ENCODE measurements at regions not wholly inside any gene's neighbourhood (a gene's known extent, or its start where the extent isn't known, plus 50 kb on each side); places are given as distances from the start of the nearest gene placed in this dataset.
"Not testable (repeated sequence)": the region's sequence is repeated elsewhere in the genome, so short reads cannot be mapped to it uniquely, and the experiment has no call there.

DNA sequence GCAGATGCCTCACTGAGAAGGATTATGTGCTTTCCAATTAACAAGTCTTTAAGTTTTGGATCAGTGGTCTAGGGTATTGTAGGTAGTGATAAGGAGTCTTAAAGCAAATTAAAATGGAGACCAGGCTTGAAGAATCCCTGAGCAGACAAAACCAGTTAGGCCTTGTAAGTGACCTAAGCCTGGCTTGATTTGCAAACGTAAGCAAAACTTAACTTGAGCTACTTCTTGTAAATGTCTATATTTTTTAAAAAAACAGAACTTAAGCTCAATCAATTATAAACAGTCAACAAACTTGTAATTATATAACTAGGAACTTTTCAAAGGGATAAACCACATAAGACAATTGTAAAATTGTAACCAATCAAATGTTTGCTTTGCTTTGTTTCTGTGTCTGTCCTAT lies 72.7 kb upstream of the NALF2 start:
- no peak for DNase-seq (ENCODE audit: low read depth)
- no peak overlapping the region for H3K9ac ChIP-seq (ENCODE audit: low read length)
- no peak overlapping the region for H3K4me3 ChIP-seq (ENCODE audit: low read length)
- peaks cover 6% of the 10 kb centered on the region for H3K9me3 ChIP-seq (ENCODE audit: control insufficient read depth, low read length)
- peaks cover 47% of the 10 kb centered on the region for H3K27me3 ChIP-seq (replicated peaks; ENCODE audit: control insufficient read depth, insufficient read depth, low read length)
- H3K36me3 ChIP-seq (ENCODE audit: control insufficient read depth, insufficient read depth, low read length, severe bottlenecking): no peaks in the 10 kb centered on the region
- H3K4me1 ChIP-seq (ENCODE audit: control insufficient read depth, insufficient read depth, low read length): no peaks in the 10 kb centered on the region

DNA sequence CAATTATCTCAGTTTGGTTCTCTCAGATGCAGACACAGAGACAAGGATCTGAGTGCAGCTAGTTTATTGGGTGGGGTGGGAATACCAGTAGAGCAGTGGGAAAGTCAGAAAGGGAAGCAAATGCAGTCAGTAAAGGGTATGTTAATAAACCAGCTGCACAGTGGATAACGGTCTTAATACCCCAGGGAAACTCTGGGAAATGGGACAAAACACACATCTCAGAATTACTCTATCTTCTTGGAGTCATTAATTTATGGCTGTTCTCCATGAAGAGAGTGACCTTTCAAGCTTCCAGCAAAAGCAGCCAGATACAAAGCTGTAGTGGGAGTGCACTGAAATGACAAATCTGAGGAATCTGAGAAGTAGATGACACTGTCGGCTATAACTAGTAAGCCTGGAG lies 73.3 kb upstream of the NALF2 start:
- Histone ChIP-seq H3K4me1 (ENCODE audit: control insufficient read depth, insufficient read depth, low read length) (no peaks in the 10 kb centered on the region), H3K4me3 (ENCODE audit: low read length) (no peak overlapping the region), H3K27me3 (replicated peaks; ENCODE audit: control insufficient read depth, insufficient read depth, low read length) (peaks cover 47% of the 10 kb centered on the region), H3K9me3 (ENCODE audit: control insufficient read depth, low read length) (peaks cover 6% of the 10 kb centered on the region), H3K9ac (ENCODE audit: low read length) (no peak overlapping the region), H3K36me3 (ENCODE audit: control insufficient read depth, insufficient read depth, low read length, severe bottlenecking) (no peaks in the 10 kb centered on the region)
- DNase-seq (ENCODE audit: low read depth): no peak

DNA sequence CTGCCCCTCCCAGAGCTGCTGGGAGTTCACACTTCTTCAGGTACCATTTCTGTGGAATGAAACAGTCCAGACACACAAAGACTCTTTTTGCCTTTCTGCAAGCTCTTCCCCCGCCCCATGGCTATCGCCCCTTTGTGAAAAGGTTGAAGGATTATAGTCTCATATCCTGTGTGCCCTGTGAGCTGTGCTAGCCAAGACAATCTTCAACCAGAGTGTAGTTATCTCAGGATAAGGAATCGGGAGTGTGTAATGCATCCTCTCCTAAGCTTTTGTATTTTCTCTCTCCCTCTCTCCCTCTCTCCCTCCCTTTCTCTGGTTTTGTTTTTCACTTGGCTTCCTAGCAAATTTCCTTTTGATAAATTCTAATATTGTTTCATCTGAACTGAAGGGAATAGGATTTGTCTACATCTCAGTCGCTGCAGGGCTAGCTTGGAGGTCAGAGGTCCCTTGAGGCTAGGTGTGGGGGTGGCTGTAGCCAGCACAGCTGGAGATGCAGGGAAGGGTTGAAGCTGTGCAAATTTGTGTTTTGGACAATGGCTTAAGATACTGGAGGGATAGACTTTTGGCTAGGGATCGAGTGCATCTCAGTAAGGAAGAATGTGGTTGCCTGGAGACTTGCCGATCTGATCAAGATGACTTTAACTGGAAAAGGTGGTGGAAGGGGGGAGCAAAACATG lies 74.6 kb upstream of the NALF2 start:
- no peak overlapping the region for H3K4me3 ChIP-seq (ENCODE audit: low read length)
- peaks cover 6% of the 10 kb centered on the region for H3K9me3 ChIP-seq (ENCODE audit: control insufficient read depth, low read length)
- no peaks in the 10 kb centered on the region for H3K4me1 ChIP-seq (ENCODE audit: control insufficient read depth, insufficient read depth, low read length)
- peaks cover 47% of the 10 kb centered on the region for H3K27me3 ChIP-seq (replicated peaks; ENCODE audit: control insufficient read depth, insufficient read depth, low read length)
- no peak for DNase-seq (ENCODE audit: low read depth)
- H3K36me3 ChIP-seq (ENCODE audit: control insufficient read depth, insufficient read depth, low read length, severe bottlenecking): no peaks in the 10 kb centered on the region
- H3K9ac ChIP-seq (ENCODE audit: low read length): no peak overlapping the region

DNA sequence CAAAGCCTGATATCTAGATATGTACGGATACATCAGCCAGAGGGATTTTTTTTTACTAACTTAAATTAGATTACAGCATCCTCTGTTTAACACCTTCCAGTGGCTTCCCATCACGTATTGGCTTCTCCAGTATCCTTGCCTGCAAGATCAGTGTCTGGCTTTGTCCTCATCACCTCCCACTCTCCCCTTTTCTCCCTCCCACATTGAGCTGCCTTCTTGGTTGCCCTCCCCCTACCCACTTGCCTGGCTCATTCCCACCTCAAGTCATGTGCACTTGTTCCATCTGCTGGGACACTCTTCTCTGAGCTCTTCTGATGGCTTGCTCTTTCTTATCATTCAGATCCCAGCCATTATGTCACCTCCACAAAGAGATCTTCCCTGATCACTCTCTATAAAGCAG lies 75.9 kb upstream of the NALF2 start:
- Histone ChIP-seq H3K4me1 (ENCODE audit: control insufficient read depth, insufficient read depth, low read length) (no peaks in the 10 kb centered on the region), H3K36me3 (ENCODE audit: control insufficient read depth, insufficient read depth, low read length, severe bottlenecking) (no peaks in the 10 kb centered on the region), H3K4me3 (ENCODE audit: low read length) (no peak overlapping the region), H3K9me3 (ENCODE audit: control insufficient read depth, low read length) (peaks cover 6% of the 10 kb centered on the region), H3K27me3 (replicated peaks; ENCODE audit: control insufficient read depth, insufficient read depth, low read length) (peaks cover 47% of the 10 kb centered on the region), H3K9ac (ENCODE audit: low read length) (no peak overlapping the region)
- no peak for DNase-seq (ENCODE audit: low read depth)

DNA sequence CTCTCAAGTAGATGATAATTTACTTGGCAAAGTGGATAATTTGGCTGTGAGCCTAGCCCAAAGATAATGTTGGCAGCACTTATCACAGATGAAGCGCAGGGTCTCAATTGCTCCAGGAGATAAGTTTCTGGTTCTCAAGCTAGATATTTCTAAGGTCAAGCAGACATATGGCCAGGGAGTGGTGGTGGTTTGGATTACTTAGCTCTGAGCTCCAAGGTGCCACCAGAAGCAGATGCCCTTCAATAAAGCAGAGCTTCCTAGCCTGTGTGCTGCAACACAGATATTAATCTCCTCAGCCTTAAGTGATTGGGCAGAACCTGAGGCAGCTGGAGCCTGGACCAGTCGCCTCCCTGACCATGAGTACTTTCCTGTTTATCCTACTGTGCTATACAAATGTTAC lies 79.2 kb upstream of the NALF2 start:
- Histone ChIP-seq H3K36me3 (ENCODE audit: control insufficient read depth, insufficient read depth, low read length, severe bottlenecking) (no peaks in the 10 kb centered on the region), H3K9ac (ENCODE audit: low read length) (no peak overlapping the region), H3K9me3 (ENCODE audit: control insufficient read depth, low read length) (no peaks in the 10 kb centered on the region), H3K4me1 (ENCODE audit: control insufficient read depth, insufficient read depth, low read length) (no peaks in the 10 kb centered on the region), H3K4me3 (ENCODE audit: low read length) (no peak overlapping the region), H3K27me3 (replicated peaks; ENCODE audit: control insufficient read depth, insufficient read depth, low read length) (peaks cover 31% of the 10 kb centered on the region)
- DNase-seq (ENCODE audit: low read depth): no peak

DNA sequence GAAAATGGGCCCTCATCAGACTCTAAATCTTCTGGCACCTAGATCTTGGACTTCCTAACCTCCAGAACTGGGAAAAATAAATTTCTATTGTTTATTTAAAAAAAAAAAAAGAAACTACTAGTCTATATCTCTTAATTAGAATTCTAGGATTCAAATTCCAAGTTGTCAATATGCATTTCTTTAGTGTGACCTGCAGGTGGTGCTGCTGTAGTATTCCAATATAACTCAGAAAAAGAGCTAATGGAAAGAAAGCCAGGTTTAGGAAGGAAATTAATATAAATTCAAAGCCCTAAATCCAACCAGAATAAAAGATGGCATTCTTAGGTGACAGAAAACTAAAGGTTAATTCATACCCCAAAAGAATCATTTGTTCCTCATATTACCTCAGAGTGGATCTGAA lies 80.0 kb upstream of the NALF2 start:
- DNase-seq (ENCODE audit: low read depth): peak; percentile 34
- Histone ChIP-seq H3K4me1 (ENCODE audit: control insufficient read depth, insufficient read depth, low read length) (no peaks in the 10 kb centered on the region), H3K9ac (ENCODE audit: low read length) (no peak overlapping the region), H3K36me3 (ENCODE audit: control insufficient read depth, insufficient read depth, low read length, severe bottlenecking) (no peaks in the 10 kb centered on the region), H3K4me3 (ENCODE audit: low read length) (no peak overlapping the region), H3K9me3 (ENCODE audit: control insufficient read depth, low read length) (peaks cover 4% of the 10 kb centered on the region), H3K27me3 (replicated peaks; ENCODE audit: control insufficient read depth, insufficient read depth, low read length) (peaks cover 30% of the 10 kb centered on the region)

DNA sequence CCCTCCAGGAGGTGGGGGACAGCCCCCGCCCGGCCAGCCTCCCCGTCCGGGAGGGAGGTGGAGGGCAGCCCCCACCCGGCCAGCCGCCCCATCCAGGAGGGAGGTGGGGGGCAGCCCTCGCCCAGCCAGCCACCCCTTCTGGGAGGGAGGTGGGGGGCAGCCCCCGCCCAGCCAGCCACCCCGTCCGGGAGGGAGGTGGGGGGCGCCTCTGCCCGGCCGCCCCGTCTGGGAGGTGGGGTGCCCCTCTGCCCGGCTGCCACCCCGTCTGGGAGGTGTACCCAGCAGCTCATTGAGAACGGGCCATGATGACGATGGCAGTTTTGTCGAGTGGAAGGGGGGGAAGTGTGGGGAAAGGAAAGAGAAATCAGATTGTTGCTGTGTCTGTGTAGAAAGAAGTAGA lies 81.9 kb upstream of the NALF2 start:
- not testable (repeated sequence) for H3K9me3 ChIP-seq (ENCODE audit: control insufficient read depth, low read length); H3K9ac ChIP-seq (ENCODE audit: low read length); H3K4me1 ChIP-seq (ENCODE audit: control insufficient read depth, insufficient read depth, low read length); H3K36me3 ChIP-seq (ENCODE audit: control insufficient read depth, insufficient read depth, low read length, severe bottlenecking); H3K4me3 ChIP-seq (ENCODE audit: low read length); DNase-seq (ENCODE audit: low read depth)
- H3K27me3 ChIP-seq (replicated peaks; ENCODE audit: control insufficient read depth, insufficient read depth, low read length): peaks cover 18% of the 10 kb centered on the region

DNA sequence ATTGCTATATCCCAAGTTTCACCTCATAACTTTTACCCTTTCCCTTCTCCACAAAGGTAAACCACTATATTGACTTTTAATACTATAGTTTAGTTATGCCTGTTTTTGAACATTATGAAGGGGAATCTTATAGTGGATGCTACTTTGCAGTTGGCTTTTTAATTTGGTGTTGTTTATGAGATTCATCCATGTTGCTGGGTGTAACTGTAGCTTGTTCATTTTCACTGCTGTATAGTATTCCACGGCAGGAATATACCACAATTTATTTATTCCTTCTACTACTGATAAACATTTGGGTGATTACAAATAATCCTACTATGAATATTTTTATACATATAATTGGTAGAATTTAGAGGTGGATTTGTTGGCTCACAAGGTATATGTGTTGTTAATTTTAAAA lies 88.4 kb upstream of the NALF2 start:
- Histone ChIP-seq H3K4me3 (ENCODE audit: low read length) (no peak overlapping the region), H3K36me3 (ENCODE audit: control insufficient read depth, insufficient read depth, low read length, severe bottlenecking) (no peaks in the 10 kb centered on the region), H3K4me1 (ENCODE audit: control insufficient read depth, insufficient read depth, low read length) (no peaks in the 10 kb centered on the region), H3K27me3 (replicated peaks; ENCODE audit: control insufficient read depth, insufficient read depth, low read length) (peaks cover 45% of the 10 kb centered on the region), H3K9me3 (ENCODE audit: control insufficient read depth, low read length) (peaks cover 41% of the 10 kb centered on the region), H3K9ac (ENCODE audit: low read length) (no peak overlapping the region)
- no peak for DNase-seq (ENCODE audit: low read depth)

DNA sequence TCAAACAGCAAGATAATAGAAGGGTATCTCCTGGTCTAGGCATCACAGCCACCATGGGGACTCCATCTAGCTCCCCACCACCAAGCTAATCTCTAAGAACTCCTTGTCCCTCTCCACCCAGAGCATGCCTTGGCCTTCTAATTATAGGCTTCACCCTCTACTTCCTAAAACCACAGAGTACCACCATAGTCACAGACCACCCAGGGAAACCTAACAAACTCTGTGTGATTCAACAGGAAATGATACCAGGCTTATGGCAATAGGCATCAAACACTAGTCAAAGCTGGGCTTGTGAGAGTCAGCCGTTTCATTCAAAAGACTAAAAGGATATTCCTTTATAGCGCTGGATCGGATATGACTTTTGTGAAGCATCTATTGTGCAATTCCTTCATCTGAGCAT lies 91.5 kb upstream of the NALF2 start:
- no peaks in the 10 kb centered on the region for H3K36me3 ChIP-seq (ENCODE audit: control insufficient read depth, insufficient read depth, low read length, severe bottlenecking)

DNA sequence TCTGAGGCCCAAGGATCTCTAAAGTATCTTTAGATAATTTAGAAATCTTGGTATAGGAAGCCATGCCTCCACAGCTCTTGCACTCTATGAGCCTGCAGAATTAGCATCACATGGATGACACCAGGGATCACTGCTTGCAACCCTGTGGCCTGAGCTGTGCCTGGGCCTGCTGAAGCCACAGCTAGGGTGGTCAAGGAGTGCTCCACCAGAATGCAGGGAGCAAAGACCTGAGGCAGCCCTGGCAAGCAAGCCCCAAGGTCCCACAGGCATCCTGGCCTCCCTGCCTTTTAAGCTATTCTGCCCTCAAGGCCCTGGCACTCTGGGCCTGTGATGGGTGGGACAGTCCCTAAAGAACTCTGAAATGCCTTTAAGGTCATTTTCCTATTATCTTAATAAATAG lies 105.2 kb upstream of the NALF2 start:
- Histone ChIP-seq H3K9ac (ENCODE audit: low read length) (no peak overlapping the region), H3K4me1 (ENCODE audit: control insufficient read depth, insufficient read depth, low read length) (no peaks in the 10 kb centered on the region), H3K9me3 (ENCODE audit: control insufficient read depth, low read length) (peaks cover 19% of the 10 kb centered on the region)

More for the DNA sequence above, 91.5 kb upstream of the NALF2 start:
- Histone ChIP-seq H3K9me3 (ENCODE audit: control insufficient read depth, low read length) (peaks cover 59% of the 10 kb centered on the region), H3K27me3 (replicated peaks; ENCODE audit: control insufficient read depth, insufficient read depth, low read length) (peaks cover 46% of the 10 kb centered on the region), H3K9ac (ENCODE audit: low read length) (no peak overlapping the region), H3K4me3 (ENCODE audit: low read length) (no peak overlapping the region), H3K4me1 (ENCODE audit: control insufficient read depth, insufficient read depth, low read length) (no peaks in the 10 kb centered on the region)
- DNase-seq (ENCODE audit: low read depth): no peak

DNA sequence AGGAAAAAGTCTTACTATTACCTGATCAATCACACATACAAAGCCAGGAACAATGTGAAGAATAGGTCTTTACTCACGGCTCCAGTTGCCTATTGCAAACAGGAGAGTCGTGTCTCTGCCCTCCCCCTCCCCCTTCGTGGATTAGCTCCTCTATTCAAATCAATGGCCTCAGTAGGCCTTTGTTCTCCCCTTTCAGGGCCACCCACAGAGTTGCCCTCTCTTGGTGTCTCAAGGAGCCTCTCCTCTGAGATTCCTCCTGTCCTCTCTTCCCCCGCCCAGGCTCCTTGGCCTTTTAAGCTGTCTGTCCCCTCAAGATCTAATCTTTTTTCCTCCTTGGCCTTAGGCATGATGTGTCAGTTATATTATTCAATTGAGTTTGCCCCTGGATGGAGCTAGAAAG lies 107.2 kb upstream of the NALF2 start:
- H3K27me3 ChIP-seq (replicated peaks; ENCODE audit: control insufficient read depth, insufficient read depth, low read length): peaks cover 61% of the 10 kb centered on the region
- H3K4me3 ChIP-seq (ENCODE audit: low read length): no peak overlapping the region
- DNase-seq (ENCODE audit: low read depth): no peak
- H3K4me1 ChIP-seq (ENCODE audit: control insufficient read depth, insufficient read depth, low read length): no peaks in the 10 kb centered on the region
- H3K36me3 ChIP-seq (ENCODE audit: control insufficient read depth, insufficient read depth, low read length, severe bottlenecking): no peaks in the 10 kb centered on the region
- peaks cover 19% of the 10 kb centered on the region for H3K9me3 ChIP-seq (ENCODE audit: control insufficient read depth, low read length)
- H3K9ac ChIP-seq (ENCODE audit: low read length): no peak overlapping the region

More for the DNA sequence above, 105.2 kb upstream of the NALF2 start:
- no peak for DNase-seq (ENCODE audit: low read depth)
- Histone ChIP-seq H3K36me3 (ENCODE audit: control insufficient read depth, insufficient read depth, low read length, severe bottlenecking) (no peaks in the 10 kb centered on the region), H3K27me3 (replicated peaks; ENCODE audit: control insufficient read depth, insufficient read depth, low read length) (peaks cover 52% of the 10 kb centered on the region), H3K4me3 (ENCODE audit: low read length) (no peak overlapping the region)

DNA sequence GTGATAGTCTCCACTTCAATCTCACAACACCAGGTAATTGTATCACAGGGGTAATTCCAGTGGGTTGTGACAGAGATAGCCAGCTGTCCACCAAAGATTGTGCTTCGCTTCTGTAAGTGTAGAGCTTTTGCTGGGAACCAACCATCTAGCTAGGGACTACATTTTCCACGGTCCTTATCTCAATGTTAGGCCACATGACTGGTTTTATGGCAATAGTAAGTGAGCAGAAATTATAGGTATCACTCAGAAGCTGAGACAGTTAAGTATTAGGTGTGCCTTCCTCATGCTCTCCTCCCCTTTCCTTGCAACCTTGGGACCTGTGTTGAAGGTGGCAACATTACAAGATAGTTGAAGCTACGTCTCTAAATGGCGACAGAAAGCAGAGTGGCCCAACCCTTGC lies 108.8 kb upstream of the NALF2 start:
- H3K4me1 ChIP-seq (ENCODE audit: control insufficient read depth, insufficient read depth, low read length): no peaks in the 10 kb centered on the region
- H3K9me3 ChIP-seq (ENCODE audit: control insufficient read depth, low read length): peaks cover 19% of the 10 kb centered on the region
- no peak overlapping the region for H3K4me3 ChIP-seq (ENCODE audit: low read length)
- no peaks in the 10 kb centered on the region for H3K36me3 ChIP-seq (ENCODE audit: control insufficient read depth, insufficient read depth, low read length, severe bottlenecking)
- H3K9ac ChIP-seq (ENCODE audit: low read length): no peak overlapping the region
- H3K27me3 ChIP-seq (replicated peaks; ENCODE audit: control insufficient read depth, insufficient read depth, low read length): peaks cover 63% of the 10 kb centered on the region
- DNase-seq (ENCODE audit: low read depth): no peak

Measured in adipocyte (in vitro differentiated cells).